SJCRH30 (cell line): ENCODE measurements at regions not wholly inside any gene's neighbourhood (a gene's known extent, or its start where the extent isn't known, plus 50 kb on each side); places are given as distances from the start of the nearest gene placed in this dataset.
"Not testable (repeated sequence)": the region's sequence is repeated elsewhere in the genome, so short reads cannot be mapped to it uniquely, and the experiment has no call there.

ENCODE experiments used
- DNase-seq, 2 experiments: peaks; one replicate each; pipeline ENCODE4 v3.0.0-alpha.2; 2015 to 2020
- H3K27ac ChIP-seq: fragments of 250-450 bp; sonication (Bioruptor Pico); 2 replicates; pipeline ENCODE4 v1.5.1; 2020; ENCODE audit warnings: mild to moderate bottlenecking, moderate library complexity
- H3K27me3 ChIP-seq: fragments of 250-450 bp; sonication (Bioruptor Pico); 2 replicates; pipeline ENCODE4 v1.5.1; 2020; ENCODE audit warnings: mild to moderate bottlenecking, moderate library complexity
- H3K36me3 ChIP-seq: fragments of 250-450 bp; sonication (Bioruptor Pico); 2 replicates; pipeline ENCODE4 v1.5.1; 2020; ENCODE audit warnings: mild to moderate bottlenecking, moderate library complexity
- H3K4me1 ChIP-seq: fragments of 250-450 bp; sonication (Bioruptor Pico); 2 replicates; pipeline ENCODE4 v1.5.1; 2020; ENCODE audit warnings: mild to moderate bottlenecking, moderate library complexity
- H3K4me3 ChIP-seq: fragments of 250-450 bp; sonication (Bioruptor Pico); 2 replicates; pipeline ENCODE4 v1.5.1; 2020; ENCODE audit warnings: mild to moderate bottlenecking, moderate library complexity
- H3K9me3 ChIP-seq: fragments of 250-450 bp; sonication (Bioruptor Pico); replicated peaks from 2 replicates; pipeline ENCODE4 v1.5.1; 2020; ENCODE audit warnings: mild to moderate bottlenecking, moderate library complexity

DNA sequence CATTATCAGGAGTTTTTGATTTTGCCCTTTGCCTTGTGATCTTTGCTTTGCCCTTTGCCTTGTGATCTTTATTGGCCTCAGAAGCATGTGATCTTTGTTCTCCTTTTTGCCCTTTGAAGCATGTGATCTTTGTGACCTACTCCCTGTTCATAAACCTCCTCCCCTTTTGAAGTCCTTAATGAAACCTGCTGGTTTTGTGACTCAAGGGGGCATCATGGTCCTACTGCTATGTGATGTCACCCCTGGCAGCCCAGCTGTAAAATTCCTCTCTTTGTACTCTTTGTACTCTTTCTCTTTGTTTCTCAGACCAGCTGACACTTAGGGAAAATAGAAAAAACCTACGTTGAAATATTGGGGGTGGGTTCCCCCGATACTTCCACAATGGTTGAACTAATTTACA lies 356.1 kb upstream of the NRP1 start:
- not testable (repeated sequence) for H3K9me3 ChIP-seq, H3K27me3 ChIP-seq, DNase-seq, H3K4me1 ChIP-seq, H3K4me3 ChIP-seq, H3K27ac ChIP-seq, H3K36me3 ChIP-seq

GRCh38 chr10:33688506-33688905 lies 354.0 kb upstream of the NRP1 start:
- Histone ChIP-seq H3K4me1 (no peaks in the 10 kb centered on the region), H3K9me3 (no peaks in the 10 kb centered on the region), H3K27me3 (no peaks in the 10 kb centered on the region), H3K36me3 (no peaks in the 10 kb centered on the region), H3K27ac (no peak overlapping the region), H3K4me3 (no peak overlapping the region)
- no peak for DNase-seq

DNA sequence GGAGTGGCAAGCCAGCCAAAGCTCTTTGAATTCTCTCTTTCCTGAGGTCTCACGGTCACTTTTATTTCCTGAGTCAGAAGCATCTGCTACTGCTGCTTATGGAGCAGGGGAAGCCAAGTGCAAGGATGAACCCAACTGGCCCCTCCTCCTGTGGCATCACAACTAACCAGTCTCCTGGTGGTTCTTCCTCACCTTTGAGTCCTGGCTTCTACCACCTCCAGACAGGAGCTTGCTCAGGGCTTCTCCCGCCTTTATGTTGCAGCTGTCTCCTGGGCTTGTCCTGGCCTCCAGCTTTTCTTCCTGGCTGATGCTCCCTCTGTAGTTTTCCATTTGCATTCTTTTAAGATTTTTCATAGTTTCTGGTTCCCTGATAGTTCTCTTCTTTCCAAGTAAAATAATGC lies 349.7 kb upstream of the NRP1 start:
- Histone ChIP-seq H3K27ac (no peak overlapping the region), H3K27me3 (no peaks in the 10 kb centered on the region), H3K4me1 (no peaks in the 10 kb centered on the region), H3K9me3 (no peaks in the 10 kb centered on the region), H3K4me3 (no peak overlapping the region), H3K36me3 (no peaks in the 10 kb centered on the region)
- no peak for DNase-seq

DNA sequence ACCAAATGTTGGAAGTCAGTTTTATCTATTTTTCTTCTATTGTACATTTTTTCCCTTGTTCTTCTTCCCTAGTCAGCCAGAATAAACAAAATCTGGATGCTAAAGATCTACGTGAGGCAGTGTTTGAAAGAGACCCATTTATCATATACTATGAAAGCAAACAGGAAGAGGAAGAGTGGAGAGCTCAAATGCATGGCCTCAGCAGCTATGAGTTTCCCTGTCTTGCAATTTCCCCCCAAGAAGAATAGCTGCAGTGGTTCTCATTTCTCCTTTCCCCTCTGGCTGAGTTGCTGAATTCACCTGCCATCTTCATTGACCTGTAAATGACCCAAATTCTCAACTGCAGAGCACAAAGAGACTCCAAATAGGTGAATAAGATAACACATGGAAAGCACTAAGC lies 347.1 kb upstream of the NRP1 start:
- no peaks in the 10 kb centered on the region for H3K4me1 ChIP-seq
- no peaks in the 10 kb centered on the region for H3K36me3 ChIP-seq
- H3K9me3 ChIP-seq = no peaks in the 10 kb centered on the region
- H3K4me3 ChIP-seq = no peak overlapping the region
- H3K27ac ChIP-seq = no peak overlapping the region
- H3K27me3 ChIP-seq = no peaks in the 10 kb centered on the region
- DNase-seq = no peak

DNA sequence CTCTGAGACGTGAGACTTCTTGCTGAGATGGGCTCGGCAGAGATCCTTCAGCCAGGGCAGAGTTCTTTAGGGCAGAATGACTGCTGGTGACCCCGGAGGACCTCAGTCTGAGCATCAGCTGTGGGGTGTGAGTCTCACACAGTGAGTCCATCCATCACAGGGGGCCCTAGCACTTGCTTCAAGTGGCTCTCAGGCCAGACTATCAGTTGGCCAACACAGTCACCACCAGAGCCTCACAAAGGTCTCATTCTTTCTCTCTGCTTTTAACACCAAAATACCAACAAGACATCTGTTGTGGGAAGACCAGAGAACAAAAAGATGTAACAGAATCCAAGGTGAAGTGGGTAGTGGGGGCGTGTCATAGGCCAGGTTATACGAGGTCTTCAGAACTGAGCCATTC lies 345.6 kb upstream of the NRP1 start:
- DNase-seq = peak; percentile 15 to 55
- Histone ChIP-seq H3K27ac (no peak overlapping the region), H3K4me1 (no peaks in the 10 kb centered on the region), H3K27me3 (no peaks in the 10 kb centered on the region), H3K36me3 (no peaks in the 10 kb centered on the region), H3K9me3 (no peaks in the 10 kb centered on the region), H3K4me3 (no peak overlapping the region)

DNA sequence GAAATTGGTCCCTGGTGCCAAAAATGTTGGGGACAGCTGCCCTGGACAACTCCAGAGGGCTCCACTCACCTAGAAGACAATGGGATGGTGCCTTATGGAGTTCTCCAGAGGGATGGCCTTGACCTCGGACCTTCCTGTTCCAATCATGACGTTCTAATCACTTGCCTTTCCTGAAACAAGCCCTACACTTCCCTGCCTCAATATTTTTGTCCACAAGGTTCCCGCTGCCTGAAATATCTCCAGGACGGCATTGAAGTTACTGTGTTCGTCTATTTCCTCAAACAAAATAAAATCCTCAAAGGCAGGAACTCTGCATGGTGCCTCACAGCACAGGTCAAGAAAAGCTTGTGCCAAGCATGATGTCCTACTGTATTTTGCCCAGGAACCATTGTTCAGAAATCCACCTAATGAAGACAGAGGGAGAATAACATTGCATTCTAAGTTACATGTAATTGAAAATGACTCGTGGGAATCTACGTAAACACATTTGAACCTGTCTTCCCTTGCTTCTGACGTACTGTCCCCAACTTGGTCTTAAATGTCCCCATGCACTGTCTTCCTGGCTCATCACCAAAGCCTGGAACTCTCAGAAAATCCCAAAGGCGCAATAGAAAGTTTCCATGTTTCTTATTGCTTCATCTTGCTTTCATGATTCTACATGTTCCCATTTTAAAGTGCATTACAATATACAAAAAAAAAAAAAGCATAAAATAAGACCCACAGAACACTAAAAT lies 342.3 kb upstream of the NRP1 start:
- Histone ChIP-seq H3K27me3 (no peaks in the 10 kb centered on the region), H3K4me1 (no peaks in the 10 kb centered on the region), H3K27ac (no peak overlapping the region), H3K4me3 (no peak overlapping the region), H3K36me3 (no peaks in the 10 kb centered on the region), H3K9me3 (no peaks in the 10 kb centered on the region)
- DNase-seq = no peak

GRCh38 chr10:33674986-33675599 lies 340.6 kb upstream of the NRP1 start:
- Histone ChIP-seq H3K36me3 (no peaks in the 10 kb centered on the region), H3K27me3 (no peaks in the 10 kb centered on the region), H3K9me3 (no peaks in the 10 kb centered on the region), H3K27ac (no peak overlapping the region), H3K4me1 (0 out of 2 replicates have a peak, but pooled peaks cover 4% of the 10 kb centered on the region), H3K4me3 (no peak overlapping the region)
- no peak for DNase-seq

GRCh38 chr10:33674491-33674890 lies 340.0 kb upstream of the NRP1 start:
- Histone ChIP-seq H3K4me3 (no peak overlapping the region), H3K27ac (no peak overlapping the region), H3K4me1 (peaks cover 6% of the 10 kb centered on the region), H3K36me3 (no peaks in the 10 kb centered on the region), H3K9me3 (no peaks in the 10 kb centered on the region), H3K27me3 (no peaks in the 10 kb centered on the region)
- no peak for DNase-seq

GRCh38 chr10:33673839-33674415 lies 339.5 kb upstream of the NRP1 start:
- no peaks in the 10 kb centered on the region for H3K36me3 ChIP-seq
- H3K9me3 ChIP-seq = no peaks in the 10 kb centered on the region
- H3K4me3 ChIP-seq = no peak overlapping the region
- no peak overlapping the region for H3K27ac ChIP-seq
- H3K4me1 ChIP-seq = peaks cover 9% of the 10 kb centered on the region
- no peaks in the 10 kb centered on the region for H3K27me3 ChIP-seq
- no peak for DNase-seq

- no peaks in the 10 kb centered on the region for H3K36me3 ChIP-seq
- DNase-seq = peak; percentile 79 to 93
Measured at GRCh38 chr10:33669904-33670303, 335.4 kb upstream of the NRP1 start.

DNA sequence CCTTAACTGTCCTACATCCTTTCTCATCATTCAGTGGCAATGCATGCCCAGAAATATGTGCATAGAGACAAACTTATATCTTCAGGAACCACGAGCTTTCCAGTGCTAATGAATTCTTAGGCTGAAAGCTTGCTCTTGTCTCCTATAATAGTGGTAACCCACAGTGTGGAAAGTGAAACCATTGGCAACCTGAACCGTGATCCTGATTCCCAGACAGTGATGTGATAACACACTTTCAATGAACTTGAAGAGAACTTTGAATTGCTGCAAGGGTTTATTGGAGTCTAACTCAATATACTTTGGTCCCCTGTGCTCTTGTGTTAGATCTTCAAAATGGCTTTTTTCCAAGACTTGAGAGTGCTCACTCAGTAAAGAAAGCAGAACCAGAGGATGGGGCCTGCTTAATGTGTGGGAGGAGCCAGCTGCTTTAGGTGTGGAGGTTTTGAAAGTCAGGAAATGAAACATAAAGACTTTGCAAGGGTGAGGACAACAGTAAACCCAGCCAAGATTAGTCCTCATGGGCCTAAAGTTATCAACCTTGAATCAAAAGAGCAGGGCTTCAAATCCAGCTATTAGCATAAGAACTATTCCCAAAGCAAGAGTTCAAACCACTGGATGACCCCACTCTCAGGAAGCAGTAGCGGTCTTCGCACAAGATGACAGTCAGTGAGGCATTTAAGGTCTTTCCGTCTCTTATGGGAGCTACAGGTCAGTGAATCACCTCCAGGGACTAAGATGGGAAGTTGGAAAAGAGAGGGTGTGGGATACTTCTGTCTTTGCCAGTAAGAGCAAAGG lies 332.4 kb upstream of the NRP1 start:
- Histone ChIP-seq H3K4me1 (peaks cover 9% of the 10 kb centered on the region), H3K27me3 (no peaks in the 10 kb centered on the region), H3K4me3 (no peak overlapping the region), H3K36me3 (no peaks in the 10 kb centered on the region), H3K27ac (no peak overlapping the region), H3K9me3 (no peaks in the 10 kb centered on the region)
- no peak for DNase-seq

More at GRCh38 chr10:33669904-33670303, 335.4 kb upstream of the NRP1 start:
- Histone ChIP-seq H3K4me1 (peaks cover 9% of the 10 kb centered on the region), H3K27ac (no peak overlapping the region), H3K9me3 (no peaks in the 10 kb centered on the region), H3K27me3 (no peaks in the 10 kb centered on the region), H3K4me3 (no peak overlapping the region)

DNA sequence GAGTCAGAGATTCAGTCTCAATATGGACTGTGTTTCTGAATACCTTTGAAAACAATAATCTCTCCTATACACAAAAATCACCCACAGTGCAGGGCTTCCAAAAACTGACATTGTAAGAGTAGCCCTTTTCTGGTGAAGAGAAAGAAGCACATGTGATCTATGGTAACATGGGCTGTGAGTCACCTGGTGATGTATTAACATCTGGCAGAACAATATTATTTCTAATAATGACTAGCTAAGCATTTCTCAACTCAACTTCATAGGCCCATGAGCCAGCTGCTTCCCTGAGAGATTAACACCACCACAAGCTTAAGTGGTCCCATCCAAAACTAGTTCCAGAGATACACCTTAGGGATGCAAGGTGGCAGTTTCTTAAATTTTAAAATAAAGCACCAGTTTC lies 331.0 kb upstream of the NRP1 start:
- no peak for DNase-seq
- H3K4me1 ChIP-seq = peaks cover 7% of the 10 kb centered on the region
- H3K27ac ChIP-seq = no peak overlapping the region
- no peaks in the 10 kb centered on the region for H3K27me3 ChIP-seq
- H3K9me3 ChIP-seq = no peaks in the 10 kb centered on the region
- no peaks in the 10 kb centered on the region for H3K36me3 ChIP-seq
- H3K4me3 ChIP-seq = no peak overlapping the region

DNA sequence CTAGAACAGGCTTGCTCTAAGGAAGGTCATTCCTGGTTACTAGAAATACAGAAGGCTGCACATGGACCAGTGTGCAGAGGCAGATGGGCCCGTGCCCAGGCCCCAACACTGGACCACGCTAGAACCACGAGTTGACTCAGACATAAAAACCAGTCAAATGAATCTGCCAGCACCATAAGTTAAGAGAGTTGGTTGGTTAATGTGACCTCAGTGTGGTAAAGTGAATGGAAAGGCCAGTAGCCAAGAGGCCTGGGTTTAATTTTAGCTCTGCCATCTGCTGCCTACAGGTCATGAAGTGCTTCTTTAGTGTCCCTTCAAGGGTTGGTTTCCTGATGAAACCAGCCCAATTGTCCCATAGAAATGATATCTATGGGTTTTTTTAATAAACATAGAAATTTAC lies 329.6 kb upstream of the NRP1 start:
- H3K4me1 ChIP-seq = no peaks in the 10 kb centered on the region; the same call in 1 of the 2 replicates
- DNase-seq = no peak
- H3K9me3 ChIP-seq = no peaks in the 10 kb centered on the region
- H3K27ac ChIP-seq = no peak overlapping the region
- no peak overlapping the region for H3K4me3 ChIP-seq
- no peaks in the 10 kb centered on the region for H3K27me3 ChIP-seq
- no peaks in the 10 kb centered on the region for H3K36me3 ChIP-seq

DNA sequence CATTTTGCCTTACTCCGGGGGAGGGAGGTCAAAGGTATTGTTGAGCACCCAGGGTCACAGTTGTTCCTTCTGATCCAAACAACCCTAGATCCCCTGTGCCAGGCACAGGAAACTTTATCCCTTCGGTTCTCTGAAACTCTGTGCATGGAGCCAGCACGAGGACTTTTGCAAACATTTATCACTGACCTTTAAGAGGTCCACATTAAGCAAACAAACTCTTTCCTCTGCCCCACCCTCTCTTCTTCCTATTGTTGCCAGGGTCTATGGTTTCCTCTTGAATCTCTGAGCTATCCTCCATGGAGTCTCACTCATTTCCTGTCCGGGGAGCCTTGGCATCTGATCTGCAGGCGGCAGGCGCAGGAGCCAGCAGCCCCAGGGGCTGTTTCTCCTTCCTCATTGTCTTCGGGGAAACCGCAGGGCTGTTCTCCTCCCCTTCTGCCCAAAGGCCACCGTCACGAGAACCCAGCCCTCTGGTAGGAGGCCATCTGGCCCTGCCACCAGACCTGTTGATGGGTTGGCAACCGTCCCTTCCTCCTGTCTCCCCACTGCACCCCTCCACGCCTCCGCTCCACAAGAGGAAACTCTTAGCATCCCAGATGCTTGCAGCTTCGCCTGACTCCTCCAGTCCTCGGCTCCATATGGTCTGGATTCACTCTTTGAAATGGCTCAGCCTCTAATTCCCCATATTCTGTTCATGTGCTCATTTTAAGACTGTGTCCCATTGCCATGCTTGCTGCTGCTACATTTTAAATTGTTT lies 327.3 kb upstream of the NRP1 start:
- Histone ChIP-seq H3K4me3 (peak overlapping the region; percentile 30), H3K4me1 (no peaks in the 10 kb centered on the region; the same call in 1 of the 2 replicates), H3K27ac (peak overlapping the region; percentile 17; the same call in 1 of the 2 replicates), H3K36me3 (no peaks in the 10 kb centered on the region), H3K9me3 (no peaks in the 10 kb centered on the region), H3K27me3 (no peaks in the 10 kb centered on the region)
- peak; percentile 64 to 75 for DNase-seq
